SK-N-MC (cell line): ENCODE measurements at regions not wholly inside any gene's neighbourhood (a gene's known extent, or its start where the extent isn't known, plus 50 kb on each side); places are given as distances from the start of the nearest gene placed in this dataset.

Experiments used
- EZH2 ChIP-seq: fragments of 200-600 bp; sonication (generic); IDR thresholded peaks from one replicate; pipeline ENCODE4 v1.6.1; 2017; ENCODE audit warnings: antibody characterized with exemption
- FOXP2 ChIP-seq: optimal IDR thresholded peaks from 2 replicates; pipeline ENCODE3; 2011; ENCODE audit warnings: mild to moderate bottlenecking, moderate library complexity; ENCODE audit not compliant: insufficient read depth; ENCODE audit errors: extremely low read length, control extremely low read depth
- POLR2AphosphoS5 ChIP-seq: IDR thresholded peaks from 2 replicates; pipeline ENCODE4 v1.6.1; 2012; ENCODE audit warnings: mild to moderate bottlenecking, low read depth, low read length, borderline replicate concordance

DNA sequence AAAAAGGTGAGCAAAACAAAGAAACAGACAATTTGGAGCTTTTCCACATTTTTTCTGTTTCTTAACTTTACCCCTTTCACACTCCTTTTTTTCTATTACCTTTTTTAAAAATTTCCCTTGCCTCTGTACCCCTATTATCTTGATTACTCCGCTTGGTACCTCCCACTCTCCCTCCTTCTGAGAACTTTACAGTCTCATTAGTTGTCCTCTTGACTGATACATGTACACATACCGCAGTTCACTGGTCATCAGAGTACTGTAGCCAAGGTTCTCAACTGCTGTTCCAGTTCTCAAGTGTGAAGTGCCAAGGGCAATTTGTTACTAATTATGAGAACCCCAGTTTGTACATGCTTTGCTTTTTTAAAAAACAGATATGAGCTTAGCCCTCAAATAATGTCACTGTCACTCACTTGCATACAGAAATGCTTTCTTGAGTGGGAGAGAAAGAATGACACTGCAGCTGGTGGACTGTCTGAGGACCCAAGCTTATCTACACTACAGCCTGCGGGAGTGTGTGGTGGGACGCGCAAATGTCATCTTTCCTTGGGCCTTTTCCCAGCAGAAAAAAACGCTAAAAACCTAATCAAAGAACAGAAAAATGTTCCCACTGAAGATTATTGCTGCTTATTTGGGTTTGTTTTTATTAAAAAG lies 160.8 kb downstream of the DISP1 start:
- no peak for TF ChIP-seq POLR2AphosphoS5
- TF ChIP-seq EZH2 = no peak
- TF ChIP-seq FOXP2 = no peak
